ENCODE measurements at regions not wholly inside any gene's neighbourhood (a gene's known extent, or its start where the extent isn't known, plus 50 kb on each side); places are given as distances from the start of the nearest gene placed in this dataset.

DNA sequence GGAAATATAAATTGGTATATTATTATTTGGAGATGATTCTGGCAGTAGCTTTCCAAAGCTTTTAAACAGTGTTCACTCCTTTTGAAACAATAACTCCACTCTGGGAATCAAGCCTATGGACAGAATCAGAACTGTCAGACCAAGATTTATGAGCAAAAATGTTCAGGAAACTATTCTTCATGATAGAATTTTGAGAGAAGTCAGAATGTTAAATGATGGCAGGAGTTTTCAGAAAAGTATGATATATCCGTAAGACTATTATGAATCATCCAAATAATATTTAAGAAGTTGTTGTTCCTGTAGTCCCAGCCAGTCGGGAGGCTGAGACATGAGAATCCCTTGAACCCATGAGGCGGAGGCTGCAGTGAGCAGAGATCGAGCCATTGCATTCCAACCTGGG, 50.5 kb upstream of the ADGRG2 start:
- TF ChIP-seq, protein P1, sequence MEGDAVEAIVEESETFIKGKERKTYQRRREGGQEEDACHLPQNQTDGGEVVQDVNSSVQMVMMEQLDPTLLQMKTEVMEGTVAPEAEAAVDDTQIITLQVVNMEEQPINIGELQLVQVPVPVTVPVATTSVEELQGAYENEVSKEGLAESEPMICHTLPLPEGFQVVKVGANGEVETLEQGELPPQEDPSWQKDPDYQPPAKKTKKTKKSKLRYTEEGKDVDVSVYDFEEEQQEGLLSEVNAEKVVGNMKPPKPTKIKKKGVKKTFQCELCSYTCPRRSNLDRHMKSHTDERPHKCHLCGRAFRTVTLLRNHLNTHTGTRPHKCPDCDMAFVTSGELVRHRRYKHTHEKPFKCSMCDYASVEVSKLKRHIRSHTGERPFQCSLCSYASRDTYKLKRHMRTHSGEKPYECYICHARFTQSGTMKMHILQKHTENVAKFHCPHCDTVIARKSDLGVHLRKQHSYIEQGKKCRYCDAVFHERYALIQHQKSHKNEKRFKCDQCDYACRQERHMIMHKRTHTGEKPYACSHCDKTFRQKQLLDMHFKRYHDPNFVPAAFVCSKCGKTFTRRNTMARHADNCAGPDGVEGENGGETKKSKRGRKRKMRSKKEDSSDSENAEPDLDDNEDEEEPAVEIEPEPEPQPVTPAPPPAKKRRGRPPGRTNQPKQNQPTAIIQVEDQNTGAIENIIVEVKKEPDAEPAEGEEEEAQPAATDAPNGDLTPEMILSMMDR (conservative IDR thresholded peaks at IDR 0.05) = no peak
- no peak for TF ChIP-seq ZFX (IDR thresholded peaks at IDR 0.05)
- no peak overlapping the region for H3K27ac ChIP-seq

DNA sequence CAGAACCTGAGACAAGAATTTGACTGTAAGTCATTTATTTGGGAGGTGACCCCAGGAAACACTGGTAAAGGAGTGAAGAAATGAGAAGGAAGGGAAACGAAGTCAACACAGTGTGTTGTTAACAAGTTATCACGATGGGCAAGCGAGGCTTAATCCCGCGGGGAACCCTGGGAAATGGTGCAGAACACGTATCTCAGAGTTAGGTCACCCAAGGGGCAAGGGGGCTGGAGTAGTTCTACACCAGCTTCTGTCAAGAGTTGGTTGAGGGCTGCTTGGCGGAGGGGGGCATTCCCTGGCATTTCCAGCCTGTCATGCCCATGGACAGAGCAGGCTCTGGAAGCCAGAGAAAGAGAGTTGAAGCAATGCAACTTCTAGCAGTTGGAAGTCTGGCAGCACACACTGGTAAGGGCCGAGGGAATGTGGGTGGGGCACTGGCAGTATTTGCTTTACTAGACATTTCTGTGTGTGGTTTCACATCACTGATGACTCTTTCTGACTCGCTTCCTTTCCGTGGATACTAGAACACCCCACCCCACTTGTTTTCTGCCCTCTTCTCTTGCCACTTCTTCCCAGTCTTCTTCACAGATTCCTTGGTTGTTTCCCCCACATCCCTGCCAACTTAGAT, 52.2 kb upstream of the ADGRG2 start:
- TF ChIP-seq, protein P1 (conservative IDR thresholded peaks at IDR 0.05) = no peak
- no peak overlapping the region for H3K27ac ChIP-seq

DNA sequence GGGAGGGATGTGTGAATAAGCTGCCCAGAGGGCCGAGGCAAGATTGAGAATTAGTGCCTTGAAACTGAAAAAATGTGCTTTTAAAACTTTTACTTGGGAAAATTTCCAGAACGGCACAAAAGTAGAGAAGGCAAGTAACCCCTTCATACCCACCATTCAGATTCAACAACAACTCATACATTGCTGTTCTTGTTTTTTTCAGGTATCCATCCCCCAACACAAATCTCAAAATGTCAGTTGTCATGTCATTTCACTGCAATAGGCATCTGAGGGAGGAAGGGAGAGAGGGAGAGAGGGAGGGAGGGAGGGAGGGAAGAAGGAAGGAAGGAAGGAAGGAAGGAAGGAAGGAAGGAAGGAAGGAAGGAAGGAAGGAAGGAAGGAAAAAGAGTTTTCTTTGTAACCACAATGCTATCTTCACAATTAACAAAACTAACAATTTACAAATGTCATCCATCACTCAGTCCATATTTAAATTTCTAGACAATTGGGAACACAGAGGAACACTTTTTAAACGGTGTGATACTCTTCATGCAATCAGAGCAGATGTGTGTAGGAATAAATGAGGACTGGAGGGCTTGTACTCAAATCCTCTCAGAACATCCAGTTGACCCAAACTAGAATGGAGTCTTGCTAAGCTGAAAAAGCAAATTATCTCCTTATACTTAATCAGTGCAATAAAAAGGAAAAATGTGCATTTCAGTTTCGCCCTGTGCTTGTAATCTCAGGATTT, 54.8 kb upstream of the ADGRG2 start:
- no peak overlapping the region for H3K27ac ChIP-seq

DNA sequence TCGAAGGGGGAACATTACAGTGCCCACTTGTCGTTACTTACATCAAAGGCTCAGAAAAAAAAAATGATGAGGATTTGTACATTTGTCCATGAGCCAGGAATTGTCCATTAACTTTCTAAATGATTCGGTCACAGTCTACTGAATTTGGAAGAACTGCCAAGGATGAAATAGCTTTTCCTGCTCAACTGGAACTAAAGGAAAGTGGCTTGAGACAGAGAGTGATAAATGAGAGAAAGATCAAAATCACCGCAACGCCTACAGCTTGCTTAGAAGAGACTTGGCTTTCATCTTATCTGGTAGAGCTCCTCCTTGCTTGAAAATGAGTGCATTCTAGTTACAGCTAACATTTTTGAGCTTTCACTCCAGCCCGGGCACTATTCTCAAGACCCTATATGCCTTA, 55.5 kb upstream of the ADGRG2 start:
- no peak for TF ChIP-seq ZFX (IDR thresholded peaks at IDR 0.05)
- TF ChIP-seq, protein P1 (conservative IDR thresholded peaks at IDR 0.05) = no peak
- no peak overlapping the region for H3K27ac ChIP-seq

More for the DNA sequence above, 54.8 kb upstream of the ADGRG2 start:
- TF ChIP-seq, protein P1 (conservative IDR thresholded peaks at IDR 0.05) = no peak
- TF ChIP-seq ZFX (IDR thresholded peaks at IDR 0.05) = no peak

DNA sequence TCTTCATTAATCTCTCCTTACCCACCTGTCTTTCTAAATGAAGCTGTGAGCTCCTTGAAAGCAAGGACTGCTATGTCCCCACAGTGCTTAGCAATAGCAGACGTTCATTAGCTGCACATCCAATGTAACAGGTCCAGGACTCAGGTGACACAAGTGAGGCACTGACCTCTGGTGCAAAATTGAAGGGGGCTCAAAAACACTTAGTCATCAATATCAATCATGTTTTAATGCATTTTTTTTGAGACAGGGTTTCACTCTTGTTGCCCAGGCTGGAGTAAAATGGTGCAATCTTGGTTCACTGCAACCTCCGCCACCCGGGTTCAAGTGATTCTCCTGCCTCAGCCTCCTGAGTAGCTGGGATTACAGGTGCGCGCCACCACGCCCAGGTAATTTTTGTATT, 56.1 kb upstream of the ADGRG2 start:
- no peak overlapping the region for H3K27ac ChIP-seq
- TF ChIP-seq, protein P1 (conservative IDR thresholded peaks at IDR 0.05) = no peak
- no peak for TF ChIP-seq ZFX (IDR thresholded peaks at IDR 0.05)

DNA sequence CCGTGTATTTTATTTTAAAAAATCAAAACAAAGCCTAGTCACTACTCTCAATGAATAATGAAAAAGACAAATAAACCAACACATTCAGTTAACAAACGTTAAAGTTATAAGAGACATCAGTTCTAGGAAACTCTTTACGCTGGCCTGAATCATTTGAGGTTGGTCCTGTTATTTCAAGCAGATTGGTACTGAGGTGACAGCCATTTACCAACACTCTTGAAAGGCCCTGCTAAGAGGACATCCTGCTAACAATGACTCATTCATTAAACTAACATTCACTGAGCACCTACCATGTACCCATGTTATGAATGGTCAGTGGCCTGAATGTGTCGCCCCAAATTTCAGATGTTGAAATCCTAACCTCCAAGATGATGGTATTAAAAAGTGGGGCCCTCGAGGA, 57.1 kb upstream of the ADGRG2 start:
- H3K27ac ChIP-seq = no peak overlapping the region
- TF ChIP-seq ZFX (IDR thresholded peaks at IDR 0.05) = no peak
- TF ChIP-seq, protein P1 (conservative IDR thresholded peaks at IDR 0.05) = no peak

DNA sequence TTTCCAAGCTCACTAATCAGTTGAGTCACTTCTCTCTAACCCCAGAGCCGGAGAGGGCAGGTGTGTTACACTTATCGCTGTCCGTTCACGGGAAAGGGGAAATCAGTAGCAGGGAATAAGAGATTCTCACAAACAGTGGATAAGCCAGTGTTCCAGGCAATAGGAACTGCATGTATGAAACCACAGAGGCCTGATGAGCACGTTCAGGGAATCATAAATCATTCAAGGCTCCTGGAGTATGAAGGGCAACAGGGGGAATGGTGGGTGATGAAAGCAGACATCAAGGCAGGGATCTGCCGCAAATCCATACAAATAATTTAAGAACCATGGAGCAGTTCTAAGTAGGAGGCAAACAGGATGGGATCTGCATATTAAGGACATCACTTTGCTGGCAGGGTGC, 59.1 kb upstream of the ADGRG2 start:
- no peak for TF ChIP-seq ZFX (IDR thresholded peaks at IDR 0.05)
- TF ChIP-seq, protein P1 (conservative IDR thresholded peaks at IDR 0.05) = no peak
- no peak overlapping the region for H3K27ac ChIP-seq
